Left ventricle myocardium inferior (tissue), 1 donor: ENCODE measurements at regions not wholly inside any gene's neighbourhood (a gene's known extent, or its start where the extent isn't known, plus 50 kb on each side); places are given as distances from the start of the nearest gene placed in this dataset.

Source experiments
- DNase-seq: peaks from one replicate; pipeline ENCODE4 v3.0.0-alpha.2; 2020
- H3K27ac ChIP-seq: fragments of 200-600 bp; replicated peaks from 2 replicates; pipeline ENCODE4 v1.8.0; 2021
- H3K27me3 ChIP-seq: fragments of 200-600 bp; 2 replicates; pipeline ENCODE4 v1.8.0; 2021; ENCODE audit warnings: low read depth
- H3K36me3 ChIP-seq: fragments of 200-600 bp; 2 replicates; pipeline ENCODE4 v1.8.0; 2021
- H3K4me1 ChIP-seq: fragments of 200-600 bp; 2 replicates; pipeline ENCODE4 v1.8.0; 2021
- H3K4me3 ChIP-seq: fragments of 200-600 bp; 2 replicates; pipeline ENCODE4 v1.8.0; 2021; ENCODE audit warnings: mild to moderate bottlenecking, moderate library complexity
- H3K9me3 ChIP-seq: fragments of 200-600 bp; replicated peaks from 2 replicates; pipeline ENCODE4 v1.8.0; 2021
- CTCF ChIP-seq: fragments of 200-600 bp; IDR thresholded peaks from 2 replicates; pipeline ENCODE4 v1.8.0; 2021; ENCODE audit warnings: antibody characterized with exemption, mild to moderate bottlenecking, borderline replicate concordance
- intact Hi-C: fragments of 100-400 bp; cut with micrococcal nuclease; formaldehyde crosslinking; loops from one replicate; pipeline ENCODE4 v1.11.0; 2022
- donor health status: DM: no; HTN: yes; CAD: no; lungs with severe emphysema.

GRCh38 chr12:115810122-115810901 lies 467.2 kb downstream of the MED13L start:
- Histone ChIP-seq H3K9me3 (peaks cover 5% of the 10 kb centered on the region), H3K36me3 (no peaks in the 10 kb centered on the region), H3K4me1 (no peaks in the 10 kb centered on the region), H3K4me3 (no peak overlapping the region), H3K27ac (no peak overlapping the region), H3K27me3 (peaks cover 14% of the 10 kb centered on the region)
- no peak for DNase-seq
- intact Hi-C loops = no loop called here
- TF ChIP-seq CTCF = no peak

GRCh38 chr12:115806000-115806399 lies 471.5 kb downstream of the MED13L start:
- DNase-seq = no peak
- no peak for TF ChIP-seq CTCF
- no peaks in the 10 kb centered on the region for H3K4me1 ChIP-seq
- H3K27ac ChIP-seq = no peak overlapping the region
- no peaks in the 10 kb centered on the region for H3K9me3 ChIP-seq
- no peak overlapping the region for H3K4me3 ChIP-seq
- H3K36me3 ChIP-seq = no peaks in the 10 kb centered on the region
- H3K27me3 ChIP-seq = peaks cover 14% of the 10 kb centered on the region
- intact Hi-C loops = no loop called here

- intact Hi-C loops = no loop called here
- no peak for DNase-seq
- Histone ChIP-seq H3K4me3 (no peak overlapping the region), H3K27ac (no peak overlapping the region), H3K9me3 (no peaks in the 10 kb centered on the region), H3K4me1 (no peaks in the 10 kb centered on the region), H3K27me3 (peaks cover 5% of the 10 kb centered on the region), H3K36me3 (no peaks in the 10 kb centered on the region)
- no peak for TF ChIP-seq CTCF
Observed at GRCh38 chr12:115802767-115803166, 474.7 kb downstream of the MED13L start.

- Histone ChIP-seq H3K36me3 (no peaks in the 10 kb centered on the region), H3K27ac (no peak overlapping the region), H3K4me1 (no peaks in the 10 kb centered on the region), H3K9me3 (no peaks in the 10 kb centered on the region), H3K4me3 (no peak overlapping the region), H3K27me3 (no peaks in the 10 kb centered on the region)
- no peak for DNase-seq
- no peak for TF ChIP-seq CTCF
- intact Hi-C loops = no loop called here
Observed at GRCh38 chr12:115801871-115802270, 475.6 kb downstream of the MED13L start.

- Histone ChIP-seq H3K36me3 (no peaks in the 10 kb centered on the region), H3K27me3 (no peaks in the 10 kb centered on the region), H3K4me1 (no peaks in the 10 kb centered on the region), H3K9me3 (no peaks in the 10 kb centered on the region), H3K27ac (no peak overlapping the region), H3K4me3 (no peak overlapping the region)
- DNase-seq = no peak
- no peak for TF ChIP-seq CTCF
- intact Hi-C loops = no loop called here
Observed at GRCh38 chr12:115799610-115800009, 477.9 kb downstream of the MED13L start.
